ENCODE measurements at regions not wholly inside any gene's neighbourhood (a gene's known extent, or its start where the extent isn't known, plus 50 kb on each side); places are given as distances from the start of the nearest gene placed in this dataset.

GRCh38 chr13:73413656-73414055 is 354.9 kb downstream of the KLF5 start:
- H3K4me1 ChIP-seq (ENCODE audit: control insufficient read depth in 1 of 2, low read depth in 2 of 2) = no peaks in the 10 kb centered on the region
- DNase-seq (ENCODE audit: low spot score) = no peak
- TF ChIP-seq CTCF (IDR thresholded peaks at IDR 0.05) = no peak

GRCh38 chr13:73412933-73413332 is 354.1 kb downstream of the KLF5 start:
- no peak overlapping the region for H3K4me3 ChIP-seq
- H3K4me1 ChIP-seq (ENCODE audit: control insufficient read depth in 1 of 2, low read depth in 2 of 2) = no peaks in the 10 kb centered on the region
- ATAC-seq (ENCODE audit: insufficient number of reproducible peaks, low FRiP score, low read depth) (no peak), DNase-seq (ENCODE audit: low spot score) (no peak)
- H3K9me3 ChIP-seq = no peaks in the 10 kb centered on the region
- H3K27me3 ChIP-seq (replicated peaks; ENCODE audit: insufficient read depth) = no peaks in the 10 kb centered on the region
- H3K27ac ChIP-seq = no peak overlapping the region
- no peaks in the 10 kb centered on the region for H3K36me3 ChIP-seq
- no peak for TF ChIP-seq CTCF (IDR thresholded peaks at IDR 0.05)

More at GRCh38 chr13:73413656-73414055, 354.9 kb downstream of the KLF5 start:
- Histone ChIP-seq H3K9me3 (no peaks in the 10 kb centered on the region), H3K27ac (no peak overlapping the region), H3K36me3 (no peaks in the 10 kb centered on the region), H3K27me3 (replicated peaks; ENCODE audit: insufficient read depth) (no peaks in the 10 kb centered on the region), H3K4me3 (no peak overlapping the region)
- no peak for ATAC-seq (ENCODE audit: insufficient number of reproducible peaks, low FRiP score, low read depth)

GRCh38 chr13:73411067-73411809 is 352.4 kb downstream of the KLF5 start:
- TF ChIP-seq CTCF (IDR thresholded peaks at IDR 0.05) = no peak
- Histone ChIP-seq H3K4me3 (no peak overlapping the region), H3K36me3 (no peaks in the 10 kb centered on the region), H3K4me1 (ENCODE audit: control insufficient read depth in 1 of 2, low read depth in 2 of 2) (no peaks in the 10 kb centered on the region), H3K27ac (no peak overlapping the region), H3K27me3 (replicated peaks; ENCODE audit: insufficient read depth) (no peaks in the 10 kb centered on the region), H3K9me3 (no peaks in the 10 kb centered on the region)
- ATAC-seq (ENCODE audit: insufficient number of reproducible peaks, low FRiP score, low read depth) (no peak), DNase-seq (ENCODE audit: low spot score) (no peak)

- no peak for TF ChIP-seq CTCF (IDR thresholded peaks at IDR 0.05)
- no peak overlapping the region for H3K27ac ChIP-seq
- DNase-seq (ENCODE audit: low spot score) (no peak), ATAC-seq (ENCODE audit: insufficient number of reproducible peaks, low FRiP score, low read depth) (no peak)
- no peaks in the 10 kb centered on the region for H3K9me3 ChIP-seq
- H3K36me3 ChIP-seq = no peaks in the 10 kb centered on the region
- H3K4me3 ChIP-seq = no peak overlapping the region
- H3K4me1 ChIP-seq (ENCODE audit: control insufficient read depth in 1 of 2, low read depth in 2 of 2) = no peaks in the 10 kb centered on the region
- no peaks in the 10 kb centered on the region for H3K27me3 ChIP-seq (replicated peaks; ENCODE audit: insufficient read depth)
Observed at GRCh38 chr13:73406454-73406853, 347.6 kb downstream of the KLF5 start.

GRCh38 chr13:73404581-73404980 is 345.8 kb downstream of the KLF5 start:
- DNase-seq (ENCODE audit: low spot score) (no peak), ATAC-seq (ENCODE audit: insufficient number of reproducible peaks, low FRiP score, low read depth) (no peak)
- Histone ChIP-seq H3K27me3 (replicated peaks; ENCODE audit: insufficient read depth) (no peaks in the 10 kb centered on the region), H3K9me3 (no peaks in the 10 kb centered on the region), H3K36me3 (no peaks in the 10 kb centered on the region), H3K4me3 (no peak overlapping the region), H3K4me1 (ENCODE audit: control insufficient read depth in 1 of 2, low read depth in 2 of 2) (no peaks in the 10 kb centered on the region), H3K27ac (no peak overlapping the region)
- TF ChIP-seq CTCF (IDR thresholded peaks at IDR 0.05) = no peak
